GM12892 (cell line): ENCODE measurements at regions not wholly inside any gene's neighbourhood (a gene's known extent, or its start where the extent isn't known, plus 50 kb on each side); places are given as distances from the start of the nearest gene placed in this dataset.
"Not testable (repeated sequence)": the region's sequence is repeated elsewhere in the genome, so short reads cannot be mapped to it uniquely, and the experiment has no call there.

Source experiments
- DNase-seq: peaks from one replicate; pipeline ENCODE4 v3.0.0; 2011; ENCODE audit not compliant: insufficient read length
- FAIRE-seq: peaks from 2 replicates; lab custom pipeline; 2011; peaks lifted over from hg19 to GRCh38; lab: Jason Lieb, UNC
- POLR2A ChIP-seq: IDR thresholded peaks from 2 replicates; pipeline ENCODE4 v1.6.1; 2011; ENCODE audit warnings: low read depth, low read length, control low read depth
- POLR2AphosphoS5 ChIP-seq: IDR thresholded peaks from 2 replicates; pipeline ENCODE4 v1.6.1; 2011; ENCODE audit warnings: low read depth, low read length, control low read depth
- TAF1 ChIP-seq: IDR thresholded peaks from 2 replicates; pipeline ENCODE4 v1.6.1; 2011; ENCODE audit warnings: low read depth, mild to moderate bottlenecking, control low read depth, low read length, borderline replicate concordance

DNA sequence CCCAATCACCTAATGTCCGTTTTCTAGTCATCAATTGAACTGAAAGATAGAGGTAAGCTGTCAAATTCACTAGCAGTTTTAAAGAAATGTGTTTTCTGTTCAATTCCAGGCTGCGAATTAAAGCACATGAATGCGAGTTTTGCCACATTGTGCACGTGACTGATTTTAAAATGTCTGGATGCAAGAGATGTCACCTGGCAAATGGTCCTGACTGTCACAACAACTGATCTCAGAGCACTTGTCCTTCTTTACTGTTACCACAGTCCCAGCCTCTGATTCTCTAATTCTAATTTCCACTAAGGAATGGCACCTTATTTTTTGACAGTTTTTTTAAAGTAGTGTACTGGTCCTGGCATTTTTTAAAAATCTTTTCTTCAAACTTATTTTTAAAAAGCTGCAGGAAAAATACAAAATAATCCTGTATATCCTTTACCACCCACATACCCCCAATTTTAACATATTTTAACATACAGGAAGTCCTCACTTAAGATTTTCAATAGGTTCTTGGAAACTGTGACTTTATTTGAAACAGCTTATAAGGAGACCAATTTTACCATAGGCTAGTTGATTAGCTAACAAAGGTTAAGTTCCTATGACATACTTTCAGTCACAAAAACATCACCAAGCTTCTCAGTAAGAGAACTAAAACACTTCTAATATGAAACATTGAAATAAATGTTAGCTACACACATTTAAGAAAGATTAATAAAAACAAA is 1364.3 kb downstream of the EFNA5 start:
- FAIRE-seq (no peak), DNase-seq (no peak)
- TF ChIP-seq POLR2A (no peak), TAF1 (no peak), POLR2AphosphoS5 (no peak)

DNA sequence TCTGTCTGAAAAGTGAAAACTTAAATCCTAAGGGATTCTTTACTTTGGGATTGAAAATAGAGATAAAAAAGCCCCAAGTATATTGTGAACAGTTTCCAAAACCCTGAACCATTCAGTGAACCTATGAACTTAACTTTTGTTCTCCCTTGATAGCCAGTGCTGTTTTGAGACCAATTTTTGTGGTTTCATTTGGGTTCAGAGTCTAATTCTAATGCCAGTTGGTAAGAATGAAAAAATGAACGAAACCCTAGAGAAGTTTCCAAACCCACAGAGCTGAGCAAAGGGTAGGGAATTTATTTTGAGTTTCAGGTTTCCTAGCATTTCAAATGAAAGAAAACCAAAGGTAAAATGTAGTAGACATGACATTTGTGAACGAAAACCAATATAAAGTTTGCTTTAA is 1366.8 kb downstream of the EFNA5 start:
- TF ChIP-seq TAF1 (no peak), POLR2AphosphoS5 (no peak), POLR2A (no peak)
- DNase-seq (no peak), FAIRE-seq (no peak)

DNA sequence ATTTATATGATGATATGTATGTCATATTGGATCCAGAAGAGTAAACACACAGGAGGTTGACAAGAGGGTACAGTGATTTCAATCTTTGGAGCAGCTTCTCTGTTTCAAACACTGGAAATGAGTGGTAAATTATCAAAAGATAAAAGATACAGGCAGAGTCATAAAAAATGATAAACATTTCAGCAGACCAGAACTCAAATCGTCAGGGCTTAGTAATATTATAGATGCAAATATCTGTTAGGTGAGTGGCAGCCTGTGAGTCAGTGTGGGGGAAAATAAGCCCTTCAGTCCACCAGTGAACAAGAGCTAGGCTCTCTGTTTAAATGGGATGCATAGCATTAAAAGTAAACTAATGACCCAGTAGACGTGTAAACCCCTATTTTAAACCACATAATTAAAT is 1378.1 kb downstream of the EFNA5 start:
- no peak for TF ChIP-seq TAF1
- TF ChIP-seq POLR2A: no peak
- no peak for TF ChIP-seq POLR2AphosphoS5
- FAIRE-seq (no peak), DNase-seq (no peak)

DNA sequence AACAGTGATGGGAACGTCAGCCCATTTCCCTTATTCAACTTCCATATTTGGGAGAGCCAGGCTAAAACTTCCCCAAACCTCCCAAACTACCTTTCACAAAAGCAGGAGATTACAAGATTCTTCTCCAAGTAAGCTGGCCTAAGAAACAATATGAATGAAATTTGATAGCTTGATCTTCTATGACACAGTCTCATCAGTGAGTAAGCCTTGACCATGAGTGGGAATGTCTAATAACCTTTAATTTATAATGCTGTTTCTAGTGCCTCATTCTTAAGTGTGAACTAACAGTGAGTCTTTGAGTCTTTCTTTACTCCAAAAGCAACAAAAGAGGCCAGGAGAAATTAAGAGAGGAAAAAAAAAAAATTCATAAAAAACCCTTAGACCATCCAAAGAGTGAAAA is 1379.9 kb downstream of the EFNA5 start:
- DNase-seq: no peak
- TF ChIP-seq POLR2AphosphoS5 (no peak), TAF1 (no peak), POLR2A (no peak)
- no peak for FAIRE-seq

GRCh38 chr5:106288979-106289378 is 1381.8 kb downstream of the EFNA5 start:
- FAIRE-seq: no peak
- TF ChIP-seq TAF1 (no peak), POLR2AphosphoS5 (no peak), POLR2A (no peak)
- no peak for DNase-seq

- DNase-seq: no peak
- no peak for TF ChIP-seq POLR2A
- TF ChIP-seq TAF1: no peak
- no peak for TF ChIP-seq POLR2AphosphoS5
- FAIRE-seq: no peak
These were observed 1393.1 kb downstream of the EFNA5 start for GRCh38 chr5:106277540-106278096.

GRCh38 chr5:106269252-106269843 is 1401.4 kb downstream of the EFNA5 start:
- TF ChIP-seq POLR2AphosphoS5: no peak
- TF ChIP-seq TAF1: no peak
- TF ChIP-seq POLR2A: no peak
- DNase-seq (no peak), FAIRE-seq (no peak)

- FAIRE-seq (no peak), DNase-seq (no peak)
- TF ChIP-seq TAF1: no peak
- TF ChIP-seq POLR2AphosphoS5: no peak
- no peak for TF ChIP-seq POLR2A
These were observed 1403.5 kb downstream of the EFNA5 start for GRCh38 chr5:106267256-106267655.

- DNase-seq: no peak
- TF ChIP-seq TAF1: no peak
- TF ChIP-seq POLR2AphosphoS5: no peak
- TF ChIP-seq POLR2A: no peak
- FAIRE-seq: no peak
These were observed 1408.3 kb downstream of the EFNA5 start for GRCh38 chr5:106262395-106262794.

GRCh38 chr5:106259431-106260090 is 1411.2 kb downstream of the EFNA5 start:
- not testable (repeated sequence) for DNase-seq, FAIRE-seq

DNA sequence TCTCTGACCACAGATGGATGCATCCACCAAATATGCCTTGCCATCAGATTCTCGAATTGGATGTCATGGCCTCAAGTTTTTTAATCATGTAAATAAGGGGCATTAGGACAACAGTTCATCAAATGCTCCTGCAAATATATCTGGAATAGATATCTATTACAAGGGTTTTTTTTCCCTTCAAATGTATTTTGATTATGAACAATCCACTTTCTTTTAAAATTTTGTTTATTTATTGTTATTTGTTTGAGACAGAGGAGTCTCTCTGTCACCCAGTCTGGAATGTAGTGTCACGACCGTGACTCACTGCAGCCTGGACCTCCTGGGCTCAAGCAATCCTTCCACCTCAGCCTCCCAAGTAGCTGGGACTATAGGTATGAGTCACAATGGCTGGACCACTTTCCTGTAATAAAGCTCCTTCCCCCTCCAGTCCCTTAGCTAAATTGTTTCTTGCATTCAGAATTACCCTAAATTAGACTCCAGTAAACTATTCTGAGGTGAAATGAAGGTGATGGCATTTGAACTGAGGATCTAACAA is 1412.1 kb downstream of the EFNA5 start:
- FAIRE-seq (no peak), DNase-seq (no peak)
- TF ChIP-seq POLR2AphosphoS5 (no peak), TAF1 (no peak), POLR2A (no peak)

DNA sequence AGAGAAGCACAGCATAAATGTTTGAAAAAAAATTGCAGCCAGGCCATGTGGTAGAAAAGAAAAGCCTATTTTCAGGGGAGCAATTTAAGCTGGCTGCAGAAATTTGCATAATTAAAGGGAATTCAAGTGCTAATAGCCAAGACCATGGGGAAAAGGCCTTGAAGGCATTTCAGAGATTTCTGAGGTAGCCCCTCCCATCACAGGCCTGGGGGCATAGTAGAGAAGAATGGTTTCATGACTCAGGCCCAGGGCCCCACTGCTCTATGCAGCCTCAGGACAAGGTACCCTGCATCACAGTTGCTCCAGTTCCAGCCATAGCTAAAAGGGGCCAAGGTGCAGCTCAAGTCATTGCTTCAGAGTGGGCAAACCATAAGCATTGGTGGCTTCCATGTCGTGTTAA is 1416.0 kb downstream of the EFNA5 start:
- TF ChIP-seq TAF1: no peak
- TF ChIP-seq POLR2A: no peak
- no peak for TF ChIP-seq POLR2AphosphoS5
- DNase-seq: no peak
- no peak for FAIRE-seq

GRCh38 chr5:106246044-106246745 is 1424.5 kb downstream of the EFNA5 start:
- DNase-seq: not testable (repeated sequence)

More at GRCh38 chr5:106246044-106246745, 1424.5 kb downstream of the EFNA5 start:
- FAIRE-seq: not testable (repeated sequence)
